ENCODE measurements at regions not wholly inside any gene's neighbourhood (a gene's known extent, or its start where the extent isn't known, plus 50 kb on each side); places are given as distances from the start of the nearest gene placed in this dataset.

DNA sequence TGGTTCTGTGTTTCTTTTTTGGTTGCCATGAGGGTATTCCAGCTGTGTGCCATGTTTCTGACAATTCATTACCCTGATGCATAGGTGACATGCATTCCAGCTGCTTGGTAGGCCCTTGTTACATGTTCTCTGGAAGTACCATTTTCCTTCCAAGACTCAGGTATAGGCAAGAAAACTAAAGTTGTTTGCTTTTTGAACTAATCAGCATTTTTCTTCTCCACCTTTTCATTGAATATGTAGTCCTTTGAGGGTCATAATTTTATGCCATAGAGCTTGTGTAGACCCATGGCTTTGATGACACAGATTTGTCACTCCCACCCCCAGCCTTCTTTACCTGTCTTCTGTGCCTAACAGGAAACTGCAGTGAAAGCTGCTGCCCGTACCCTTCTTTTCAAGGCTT lies 339.2 kb downstream of the MED10 start:
- TF ChIP-seq, protein P1, sequence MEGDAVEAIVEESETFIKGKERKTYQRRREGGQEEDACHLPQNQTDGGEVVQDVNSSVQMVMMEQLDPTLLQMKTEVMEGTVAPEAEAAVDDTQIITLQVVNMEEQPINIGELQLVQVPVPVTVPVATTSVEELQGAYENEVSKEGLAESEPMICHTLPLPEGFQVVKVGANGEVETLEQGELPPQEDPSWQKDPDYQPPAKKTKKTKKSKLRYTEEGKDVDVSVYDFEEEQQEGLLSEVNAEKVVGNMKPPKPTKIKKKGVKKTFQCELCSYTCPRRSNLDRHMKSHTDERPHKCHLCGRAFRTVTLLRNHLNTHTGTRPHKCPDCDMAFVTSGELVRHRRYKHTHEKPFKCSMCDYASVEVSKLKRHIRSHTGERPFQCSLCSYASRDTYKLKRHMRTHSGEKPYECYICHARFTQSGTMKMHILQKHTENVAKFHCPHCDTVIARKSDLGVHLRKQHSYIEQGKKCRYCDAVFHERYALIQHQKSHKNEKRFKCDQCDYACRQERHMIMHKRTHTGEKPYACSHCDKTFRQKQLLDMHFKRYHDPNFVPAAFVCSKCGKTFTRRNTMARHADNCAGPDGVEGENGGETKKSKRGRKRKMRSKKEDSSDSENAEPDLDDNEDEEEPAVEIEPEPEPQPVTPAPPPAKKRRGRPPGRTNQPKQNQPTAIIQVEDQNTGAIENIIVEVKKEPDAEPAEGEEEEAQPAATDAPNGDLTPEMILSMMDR (IDR thresholded peaks at IDR 0.05; ENCODE audit: low read depth, low read length) = no peak
- DNase-seq (ENCODE audit: low read depth in 2 of 2) = no peak

DNA sequence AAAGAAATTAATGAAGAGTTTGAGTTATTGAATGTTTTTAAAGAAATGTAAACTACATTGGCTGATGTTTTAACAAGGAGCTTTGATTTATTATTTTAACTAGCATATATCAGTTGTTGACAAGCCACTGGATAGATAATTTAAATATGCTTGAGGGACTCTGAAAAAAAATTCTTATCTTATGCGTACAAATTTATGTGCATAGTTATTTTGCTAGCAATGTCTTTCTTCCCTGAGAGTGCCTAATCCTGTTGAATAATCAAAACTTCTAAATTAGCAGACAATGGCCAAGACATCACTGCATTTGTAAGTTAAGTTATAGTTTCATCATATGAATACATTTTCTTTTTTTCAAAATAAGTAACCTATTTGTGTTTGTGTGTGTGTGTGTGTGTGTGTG lies 342.3 kb downstream of the MED10 start:
- no peak overlapping the region for H3K4me3 ChIP-seq (replicated peaks in 1 of 2; ENCODE audit: low read depth in 2 of 2, low read length in 2 of 2)
- TF ChIP-seq, protein P1 (IDR thresholded peaks at IDR 0.05; ENCODE audit: low read depth, low read length) = no peak
- no peak for DNase-seq (ENCODE audit: low read depth in 2 of 2)

More for the DNA sequence above, 339.2 kb downstream of the MED10 start:
- H3K4me3 ChIP-seq (replicated peaks in 1 of 2; ENCODE audit: low read depth in 2 of 2, low read length in 2 of 2) = no peak overlapping the region

DNA sequence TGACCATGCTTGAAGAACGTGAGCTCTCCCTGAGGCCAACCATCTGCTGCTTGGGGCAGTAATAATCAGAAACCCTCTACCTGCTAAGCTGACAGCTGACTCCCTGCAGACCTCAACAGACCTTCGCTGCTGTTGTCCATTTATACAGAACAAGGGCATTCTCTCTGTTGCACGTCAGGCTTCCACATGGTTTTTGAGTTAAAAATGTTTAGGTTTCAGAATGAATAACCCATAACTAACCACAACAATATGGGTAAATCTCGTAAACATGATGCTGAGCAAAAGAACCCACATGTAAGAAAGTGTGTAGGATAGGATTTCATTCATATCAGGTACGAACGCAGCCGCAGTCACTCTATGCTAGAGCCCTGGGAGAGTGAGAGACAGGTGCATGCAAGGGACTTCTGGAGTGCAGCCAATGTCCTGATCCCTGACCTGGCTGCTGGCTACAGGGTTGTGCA lies 348.5 kb downstream of the MED10 start:
- TF ChIP-seq, protein P1 (IDR thresholded peaks at IDR 0.05; ENCODE audit: low read depth, low read length) = no peak
- DNase-seq (ENCODE audit: low read depth in 2 of 2) = no peak
- H3K4me3 ChIP-seq (replicated peaks in 1 of 2; ENCODE audit: low read depth in 2 of 2, low read length in 2 of 2) = no peak overlapping the region

DNA sequence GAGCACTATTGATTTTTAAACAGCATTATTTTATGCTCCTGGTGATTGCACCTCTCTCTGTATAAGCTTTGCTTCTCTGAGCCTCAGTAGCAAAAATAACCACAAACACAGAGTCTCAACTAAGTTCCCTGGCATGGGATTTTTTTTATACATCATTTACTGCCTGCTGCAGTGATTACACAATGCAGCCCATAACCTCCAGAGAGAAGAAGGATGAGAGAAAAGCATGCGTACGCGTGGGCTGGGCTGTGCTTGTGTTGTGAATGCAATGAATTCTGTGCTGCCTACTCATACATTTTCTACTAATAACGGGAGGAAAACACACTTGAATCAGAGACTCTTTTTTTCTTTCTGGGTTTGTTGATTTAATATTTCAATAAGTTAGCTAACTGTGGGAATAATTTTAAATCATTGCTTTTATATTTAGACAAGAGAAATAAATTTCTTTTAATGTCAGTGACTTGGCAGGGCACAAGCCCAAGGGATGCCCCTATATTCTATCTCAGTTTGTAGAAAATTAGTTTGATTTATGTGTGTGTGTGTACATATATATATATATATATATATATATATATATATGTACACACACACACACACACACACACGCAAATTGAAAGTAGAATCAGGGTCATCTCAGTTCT lies 351.5 kb downstream of the MED10 start:
- TF ChIP-seq, protein P1 (IDR thresholded peaks at IDR 0.05; ENCODE audit: low read depth, low read length) = no peak
- DNase-seq (ENCODE audit: low read depth in 2 of 2) = peak in 1 of 2 donors; percentile 5
- H3K4me3 ChIP-seq (replicated peaks in 1 of 2; ENCODE audit: low read depth in 2 of 2, low read length in 2 of 2) = no peak overlapping the region

DNA sequence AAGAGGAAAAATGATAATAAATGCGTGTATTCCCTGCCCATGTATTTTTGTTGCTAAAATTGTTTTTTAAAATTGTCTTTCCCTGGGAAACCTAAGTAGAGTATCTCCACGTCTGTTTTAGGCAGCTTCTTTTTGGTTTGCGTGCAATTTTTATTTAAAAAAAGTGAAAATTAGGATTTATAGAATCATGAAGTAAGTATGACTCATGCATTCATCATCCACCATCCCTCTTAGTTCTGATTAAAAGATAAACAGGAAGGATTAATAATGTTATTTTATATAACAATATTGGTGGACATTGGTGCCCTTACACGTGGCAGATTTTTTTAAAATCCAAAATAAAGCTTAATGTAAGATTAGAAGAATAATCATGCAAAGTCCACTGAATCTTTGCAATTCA lies 358.7 kb downstream of the MED10 start:
- TF ChIP-seq, protein P1 (IDR thresholded peaks at IDR 0.05; ENCODE audit: low read depth, low read length) = no peak
- DNase-seq (ENCODE audit: low read depth in 2 of 2) = no peak
- H3K4me3 ChIP-seq (replicated peaks in 1 of 2; ENCODE audit: low read depth in 2 of 2, low read length in 2 of 2) = no peak overlapping the region

DNA sequence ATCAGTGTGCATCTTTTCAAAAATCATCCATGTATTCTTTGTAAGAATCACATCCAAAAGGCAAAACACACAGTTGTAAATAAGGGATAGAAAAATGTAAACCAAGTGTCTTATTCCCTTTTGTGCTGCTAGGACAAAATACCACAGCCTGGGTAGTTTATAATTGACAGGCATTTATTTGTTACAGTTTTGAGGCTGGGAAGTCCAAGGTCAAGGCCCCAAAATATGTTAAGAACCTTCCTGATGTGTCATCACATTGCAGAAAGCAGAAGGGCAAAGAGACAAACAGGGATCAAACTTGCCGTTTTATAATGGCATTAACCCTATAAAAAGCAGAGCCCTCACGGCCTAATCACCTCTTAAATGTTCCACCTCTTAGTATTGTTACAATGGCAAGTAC lies 364.8 kb downstream of the MED10 start:
- DNase-seq (ENCODE audit: low read depth in 2 of 2) = no peak
- TF ChIP-seq, protein P1 (IDR thresholded peaks at IDR 0.05; ENCODE audit: low read depth, low read length) = no peak
- no peak overlapping the region for H3K4me3 ChIP-seq (replicated peaks in 1 of 2; ENCODE audit: low read depth in 2 of 2, low read length in 2 of 2)

DNA sequence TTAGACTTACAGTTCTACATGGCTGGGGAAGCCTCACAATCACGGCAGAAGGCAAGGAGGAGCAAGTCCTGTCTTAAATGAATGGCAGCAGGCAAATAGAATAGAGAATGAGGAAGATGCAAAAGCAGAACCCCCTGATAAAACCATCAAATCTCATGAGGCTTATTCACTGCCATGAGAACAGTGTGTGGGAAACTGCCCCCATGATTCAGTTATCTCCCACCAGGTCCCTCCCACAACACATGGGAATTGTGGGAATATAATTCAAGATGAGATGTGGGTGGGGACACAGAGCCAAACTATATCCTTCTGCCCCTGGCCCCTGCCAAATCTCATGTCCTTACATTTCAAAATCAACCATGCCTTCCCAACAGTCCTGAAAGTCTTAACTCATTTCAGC lies 367.1 kb downstream of the MED10 start:
- DNase-seq (ENCODE audit: low read depth in 2 of 2) = no peak
- TF ChIP-seq, protein P1 (IDR thresholded peaks at IDR 0.05; ENCODE audit: low read depth, low read length) = no peak
- no peak overlapping the region for H3K4me3 ChIP-seq (replicated peaks in 1 of 2; ENCODE audit: low read depth in 2 of 2, low read length in 2 of 2)
